ENCODE measurements at regions not wholly inside any gene's neighbourhood (a gene's known extent, or its start where the extent isn't known, plus 50 kb on each side); places are given as distances from the start of the nearest gene placed in this dataset.

- H3K36me3 ChIP-seq (ENCODE audit: low read depth, missing control alignments), result no peaks in the 10 kb centered on the region
- DNase-seq, result no peak
- TF ChIP-seq POLR2A (IDR thresholded peaks at IDR 0.05) (no peak), CTCF (IDR thresholded peaks at IDR 0.05) (no peak)
- no peak overlapping the region for H3K4me3 ChIP-seq
- H3K9me3 ChIP-seq, result no peaks in the 10 kb centered on the region
- H3K4me1 ChIP-seq, result no peaks in the 10 kb centered on the region
- intact Hi-C loops (cut with DNase I; ENCODE audit: low total_unique reads), result no loop called here
- 59 to 69% methylated on average over 4 of the region's 4 CpGs for WGBS, 2 donors
- H3K27me3 ChIP-seq, result no peaks in the 10 kb centered on the region
- no peak overlapping the region for H3K27ac ChIP-seq
Measured at GRCh38 chr4:24330172-24330571, 254.2 kb downstream of the DHX15 start.

DNA sequence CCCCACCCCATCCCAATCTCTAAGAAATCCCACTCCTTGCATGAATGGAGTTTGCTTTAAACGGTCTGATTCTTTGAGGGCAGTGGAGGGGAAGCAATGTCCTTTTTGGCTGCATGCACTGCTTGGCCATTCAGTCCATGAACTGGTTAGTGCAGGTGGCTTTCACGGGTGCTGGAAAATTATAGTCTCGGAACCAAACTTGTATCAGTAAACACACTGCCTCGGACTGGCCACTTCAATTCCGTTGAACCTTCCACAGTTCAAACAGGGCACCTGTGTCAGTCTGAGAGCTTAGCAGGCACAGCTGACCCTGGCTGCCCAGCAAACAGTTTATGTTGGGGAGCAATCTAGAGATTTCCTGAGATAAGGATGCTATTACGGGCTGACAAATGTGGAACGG is 255.6 kb downstream of the DHX15 start:
- no peak for DNase-seq
- TF ChIP-seq POLR2A (IDR thresholded peaks at IDR 0.05) (no peak), CTCF (IDR thresholded peaks at IDR 0.05) (no peak)
- H3K36me3 ChIP-seq (ENCODE audit: low read depth, missing control alignments), result no peaks in the 10 kb centered on the region
- H3K9me3 ChIP-seq, result no peaks in the 10 kb centered on the region
- H3K4me3 ChIP-seq, result no peak overlapping the region
- H3K27ac ChIP-seq, result no peak overlapping the region
- intact Hi-C loops (cut with DNase I; ENCODE audit: low total_unique reads), result no loop called here
- no peaks in the 10 kb centered on the region for H3K4me1 ChIP-seq
- no peaks in the 10 kb centered on the region for H3K27me3 ChIP-seq
- WGBS, 2 donors, result 61 to 81% methylated on average over 7 of the region's 7 CpGs

DNA sequence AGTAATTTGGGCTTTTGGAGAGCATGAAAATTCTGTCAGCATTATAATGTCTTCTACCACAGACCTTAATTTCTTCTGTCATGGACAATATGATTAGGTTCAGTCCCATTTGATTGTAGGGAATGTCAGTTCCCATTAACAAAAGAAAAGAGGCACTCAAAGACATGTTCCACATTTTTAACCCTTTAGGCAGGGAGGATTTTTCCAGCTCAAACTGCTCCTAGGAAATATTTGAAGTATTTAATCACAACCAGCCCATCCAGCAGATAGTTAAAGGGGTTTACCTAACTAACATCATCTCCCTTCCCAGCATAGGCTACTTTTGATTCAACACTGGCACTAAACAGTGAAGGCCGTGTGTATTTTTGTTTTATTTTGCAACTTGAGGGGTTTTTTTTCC is 256.0 kb downstream of the DHX15 start:
- H3K4me3 ChIP-seq, result no peak overlapping the region
- H3K4me1 ChIP-seq, result no peaks in the 10 kb centered on the region
- H3K27me3 ChIP-seq, result no peaks in the 10 kb centered on the region
- no peaks in the 10 kb centered on the region for H3K9me3 ChIP-seq
- 64% methylated on average over 1 of the region's 1 CpG for WGBS, 2 donors
- no peak overlapping the region for H3K27ac ChIP-seq
- no peak for DNase-seq
- intact Hi-C loops (cut with DNase I; ENCODE audit: low total_unique reads), result no loop called here
- H3K36me3 ChIP-seq (ENCODE audit: low read depth, missing control alignments), result no peaks in the 10 kb centered on the region
- no peak for TF ChIP-seq POLR2A (IDR thresholded peaks at IDR 0.05)
- no peak for TF ChIP-seq CTCF (IDR thresholded peaks at IDR 0.05)

GRCh38 chr4:24322995-24323394 is 261.4 kb downstream of the DHX15 start:
- WGBS, 2 donors, result 92 to 98% methylated on average over 3 of the region's 3 CpGs

More at GRCh38 chr4:24322995-24323394, 261.4 kb downstream of the DHX15 start:
- Histone ChIP-seq H3K4me1 (no peaks in the 10 kb centered on the region), H3K27ac (no peak overlapping the region), H3K36me3 (ENCODE audit: low read depth, missing control alignments) (no peaks in the 10 kb centered on the region), H3K27me3 (no peaks in the 10 kb centered on the region), H3K4me3 (no peak overlapping the region), H3K9me3 (no peaks in the 10 kb centered on the region)
- TF ChIP-seq POLR2A (IDR thresholded peaks at IDR 0.05) (no peak), CTCF (IDR thresholded peaks at IDR 0.05) (no peak)
- intact Hi-C loops (cut with DNase I; ENCODE audit: low total_unique reads), result no loop called here
- DNase-seq, result no peak
